B cell (primary cell): ENCODE measurements at regions not wholly inside any gene's neighbourhood (a gene's known extent, or its start where the extent isn't known, plus 50 kb on each side); places are given as distances from the start of the nearest gene placed in this dataset.

Source experiments
- CTCF ChIP-seq: fragments of 200-600 bp; IDR thresholded peaks from one replicate; pipeline ENCODE4 v1.8.0; 2022; ENCODE audit warnings: antibody characterized with exemption, mild to moderate bottlenecking
- EZH2 ChIP-seq: IDR thresholded peaks from 2 replicates; pipeline ENCODE4 v1.6.1; 2012; ENCODE audit warnings: borderline replicate concordance, low read depth, mild to moderate bottlenecking, moderate library complexity, low read length; ENCODE audit not compliant: insufficient read depth, poor library complexity, severe bottlenecking

- no peak for TF ChIP-seq CTCF
- TF ChIP-seq EZH2, result no peak
Measured at GRCh38 chr3:124300416-124300815, 308.5 kb upstream of the ROPN1 start.
